ENCODE measurements at regions not wholly inside any gene's neighbourhood (a gene's known extent, or its start where the extent isn't known, plus 50 kb on each side); places are given as distances from the start of the nearest gene placed in this dataset.

- DNase-seq (ENCODE audit: low read depth) = no peak
Observed at GRCh38 chr18:39521164-39521563, 1955.6 kb upstream of the CELF4 start.

- DNase-seq (ENCODE audit: low read depth) = no peak
Observed at GRCh38 chr18:39519741-39520140, 1954.1 kb upstream of the CELF4 start.

DNA sequence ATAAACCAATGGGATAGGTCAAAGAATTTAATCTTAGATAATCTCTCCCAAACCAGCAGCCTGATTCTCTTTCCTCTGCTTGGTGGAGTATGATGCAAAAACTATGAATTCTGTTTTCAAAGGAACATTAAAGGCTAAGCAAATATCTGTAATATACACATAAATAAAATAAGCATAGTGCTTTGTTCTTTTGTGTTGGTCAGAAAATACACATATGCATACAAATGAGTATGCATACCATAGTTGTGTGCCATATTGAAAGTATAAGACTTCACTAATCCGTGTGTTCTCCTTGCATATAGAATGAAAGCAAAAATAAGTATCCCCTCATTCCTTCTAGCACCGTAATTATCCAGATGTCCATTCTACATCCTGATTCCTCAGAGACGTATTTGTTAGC is 1949.7 kb upstream of the CELF4 start:
- no peak for DNase-seq (ENCODE audit: low read depth)

- DNase-seq (ENCODE audit: low read depth) = no peak
Observed at GRCh38 chr18:39513186-39513585, 1947.6 kb upstream of the CELF4 start.

DNA sequence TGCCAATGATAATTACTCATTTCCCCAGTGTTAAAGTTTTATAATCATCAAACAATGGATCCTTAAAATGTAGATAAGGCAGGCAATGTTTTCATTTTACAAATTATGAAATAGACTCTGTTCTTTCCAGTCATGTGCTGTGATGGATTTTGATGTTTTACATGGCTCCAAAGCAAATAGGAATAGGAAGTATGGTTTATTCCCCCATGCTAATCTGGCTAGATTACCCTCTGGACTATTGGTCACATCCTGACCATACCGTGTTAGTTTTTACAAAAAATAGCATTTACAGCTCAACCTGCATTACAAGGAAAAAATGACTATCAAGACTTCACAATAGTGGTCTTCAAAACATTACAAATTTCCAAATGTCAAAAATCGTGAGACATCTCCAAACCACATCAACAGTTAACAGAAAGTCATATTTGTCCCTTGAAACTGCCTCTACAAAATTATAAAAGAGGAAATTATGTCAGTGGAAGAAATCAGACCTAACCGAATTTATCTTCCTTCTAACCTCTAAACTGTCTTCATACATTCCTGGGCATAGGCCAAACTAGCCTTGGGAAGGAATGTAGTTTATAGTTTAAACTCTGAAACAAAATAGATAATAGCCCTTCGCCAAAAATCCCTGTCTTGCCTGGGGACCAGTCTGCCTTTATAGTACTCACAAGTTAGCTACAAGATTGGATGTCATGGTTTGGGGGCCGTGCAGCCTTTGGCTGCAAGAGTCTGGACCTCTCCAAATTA is 1941.2 kb upstream of the CELF4 start:
- DNase-seq (ENCODE audit: low read depth) = no peak

- no peak for DNase-seq (ENCODE audit: low read depth)
Observed at GRCh38 chr18:39500306-39500705, 1934.7 kb upstream of the CELF4 start.

GRCh38 chr18:39497821-39498220 is 1932.2 kb upstream of the CELF4 start:
- no peak for DNase-seq (ENCODE audit: low read depth)

DNA sequence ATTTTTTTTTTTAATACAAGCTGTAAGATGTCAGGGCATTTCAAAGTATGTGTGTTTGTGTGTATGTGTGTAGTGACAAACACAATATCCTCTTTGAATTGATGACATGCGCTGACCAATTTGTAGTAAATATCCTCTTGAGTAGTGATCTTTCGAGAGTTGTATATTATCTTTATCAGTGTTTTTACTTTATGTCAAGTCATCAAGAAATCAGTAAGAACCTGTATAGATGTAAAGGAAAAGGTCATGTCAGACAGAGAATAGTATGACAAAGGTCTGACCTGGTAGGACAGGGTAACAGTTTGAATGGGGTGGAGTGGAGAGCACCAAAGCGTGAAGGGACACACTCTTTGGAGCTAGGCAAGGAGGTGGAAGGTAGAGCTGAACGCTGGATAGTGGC is 1931.4 kb upstream of the CELF4 start:
- DNase-seq (ENCODE audit: low read depth) = no peak

- DNase-seq (ENCODE audit: low read depth) = no peak
Observed at GRCh38 chr18:39494211-39494896, 1928.8 kb upstream of the CELF4 start.

- no peak for DNase-seq (ENCODE audit: low read depth)
Observed at GRCh38 chr18:39491408-39491807, 1925.8 kb upstream of the CELF4 start.

GRCh38 chr18:39489431-39489830 is 1923.8 kb upstream of the CELF4 start:
- DNase-seq (ENCODE audit: low read depth) = no peak

DNA sequence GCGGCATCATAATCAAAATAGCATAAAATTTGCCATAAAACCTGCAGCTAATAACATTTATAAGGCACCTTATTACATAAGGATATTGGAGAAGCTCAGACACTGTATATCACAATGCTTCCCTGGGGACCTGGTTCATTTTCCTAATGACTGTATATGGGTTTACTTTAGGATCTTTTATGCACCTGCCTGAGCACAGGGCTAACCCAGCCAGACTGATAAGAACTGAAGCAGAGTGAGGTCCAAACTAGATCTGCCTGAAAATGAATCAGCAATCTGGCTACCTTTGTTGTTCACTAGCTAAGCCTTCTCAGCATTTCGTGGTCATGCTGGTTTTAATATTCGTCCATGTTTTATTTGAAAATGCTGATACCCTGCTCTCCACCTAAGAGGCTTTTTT is 1922.3 kb upstream of the CELF4 start:
- no peak for DNase-seq (ENCODE audit: low read depth)

GRCh38 chr18:39486268-39486667 is 1920.7 kb upstream of the CELF4 start:
- DNase-seq (ENCODE audit: low read depth) = no peak

GRCh38 chr18:39485696-39486095 is 1920.1 kb upstream of the CELF4 start:
- no peak for DNase-seq (ENCODE audit: low read depth)

DNA sequence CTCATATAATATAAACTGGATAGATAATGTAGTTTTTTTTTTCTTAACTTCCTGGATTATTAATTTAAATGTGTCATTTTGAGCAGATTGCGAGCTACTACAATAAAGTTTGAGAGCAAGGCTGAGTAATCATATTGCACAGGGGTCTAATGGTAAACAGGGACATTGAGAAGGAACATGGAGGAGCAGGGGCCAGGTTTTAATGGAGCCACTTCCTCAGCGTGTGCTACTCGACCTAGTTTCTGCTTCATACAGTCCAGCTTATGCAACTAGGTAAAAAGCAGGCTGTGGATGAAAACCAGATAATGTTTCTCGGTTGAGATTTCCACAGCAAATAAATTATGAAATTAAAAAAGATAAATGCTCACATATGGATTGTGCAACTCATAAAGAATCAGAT is 1915.7 kb upstream of the CELF4 start:
- no peak for DNase-seq (ENCODE audit: low read depth)

- no peak for DNase-seq (ENCODE audit: low read depth)
Observed at GRCh38 chr18:39480494-39481195, 1915.0 kb upstream of the CELF4 start.

- DNase-seq (ENCODE audit: low read depth) = no peak
Observed at GRCh38 chr18:39464006-39464405, 1898.4 kb upstream of the CELF4 start.

DNA sequence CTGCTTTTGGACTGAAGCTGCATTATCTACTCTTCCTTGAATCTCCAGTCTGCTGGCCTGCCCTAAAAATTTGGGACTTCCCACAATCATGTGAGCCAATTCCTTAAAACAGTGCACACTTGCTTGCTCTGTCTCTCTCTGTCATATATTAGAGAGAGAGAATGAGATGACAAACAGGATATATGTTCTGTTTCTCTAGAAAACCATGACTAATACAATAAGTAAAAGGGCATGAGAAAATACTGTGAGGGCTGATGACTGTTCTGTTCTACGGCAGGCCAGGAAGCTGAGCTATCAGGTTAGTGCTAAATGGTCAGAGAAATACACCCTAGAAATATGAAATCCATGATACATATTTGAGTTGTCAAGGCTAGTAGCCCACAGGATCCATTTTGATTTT is 1896.8 kb upstream of the CELF4 start:
- no peak for DNase-seq (ENCODE audit: low read depth)

- DNase-seq (ENCODE audit: low read depth) = no peak
Observed at GRCh38 chr18:39460136-39460535, 1894.5 kb upstream of the CELF4 start.

- no peak for DNase-seq (ENCODE audit: low read depth)
Observed at GRCh38 chr18:39455285-39455684, 1889.7 kb upstream of the CELF4 start.

DNA sequence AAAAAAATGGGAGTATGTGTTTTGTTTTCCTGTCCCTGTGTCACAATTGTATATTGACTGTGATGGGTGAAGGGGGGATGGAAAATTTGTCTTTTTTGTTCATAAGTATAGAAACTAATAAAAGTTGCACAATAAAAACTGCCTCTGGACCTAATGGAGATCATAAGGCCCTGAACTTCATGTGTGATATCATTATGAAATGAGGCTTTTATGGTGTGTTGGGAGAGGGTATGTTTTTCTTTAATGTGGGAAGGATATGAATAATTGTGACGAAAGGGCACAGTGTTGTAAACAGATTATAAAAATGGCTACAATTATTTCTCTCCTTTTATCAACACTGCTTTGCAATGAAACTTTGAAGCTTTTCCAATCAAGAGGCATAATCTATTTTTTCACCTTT is 1889.3 kb upstream of the CELF4 start:
- DNase-seq (ENCODE audit: low read depth) = no peak

GRCh38 chr18:39453882-39454281 is 1888.3 kb upstream of the CELF4 start:
- DNase-seq (ENCODE audit: low read depth) = no peak

- DNase-seq (ENCODE audit: low read depth) = no peak
Observed at GRCh38 chr18:39453356-39453755, 1887.8 kb upstream of the CELF4 start.
